A549 (cell line): ENCODE measurements at regions not wholly inside any gene's neighbourhood (a gene's known extent, or its start where the extent isn't known, plus 50 kb on each side); places are given as distances from the start of the nearest gene placed in this dataset.

Experiments
- ATAC-seq, 2 experiments: fragments of 200-7000 bp in 1 of 2; fragments of >200 bp in 1 of 2; cut with Nextera tagmentation in 1 of 2; cut with Tn5 transposase in 1 of 2; 3 replicates each; pipeline versions ENCODE4 v1.8.0 to v1.9.1; 2018 to 2020; ENCODE audit warnings: mild to moderate bottlenecking in 1 of 2, moderate library complexity in 1 of 2
- CTCF ChIA-PET: fragments of 300-600 bp; sonication (Branson Sonifier 250); formaldehyde crosslinking; extraction: SDS; loops from one replicate; lab custom pipeline; 2021; ENCODE audit warnings: antibody characterized with exemption, inconsistent platforms; lab: Yijun Ruan, JAX
- POLR2A ChIA-PET: fragments of 350-600 bp; formaldehyde crosslinking; extraction: SDS; loops from one replicate; lab custom pipeline; 2021; ENCODE audit warnings: antibody characterized with exemption, inconsistent platforms; lab: Yijun Ruan, JAX
- DNase-seq, 2 experiments: peaks; one replicate each; pipeline versions ENCODE4 v3.0.0 to v3.0.0-alpha.2; 2011 to 2016; ENCODE audit warnings: low read depth in 1 of 2, low spot score in 1 of 2
- FAIRE-seq: peaks from 2 replicates; lab custom pipeline; 2011; peaks lifted over from hg19 to GRCh38; lab: Jason Lieb, UNC
- H3K27ac ChIP-seq, 2 experiments: fragments of >200 bp; sonication (Bioruptor Twin); formaldehyde crosslinking; 3 replicates each; pipeline ENCODE4 v1.5.1; 2016 to 2017
- H3K4me1 ChIP-seq: fragments of >200 bp; sonication (Bioruptor Twin); formaldehyde crosslinking; 3 replicates; pipeline ENCODE4 v1.6.1; 2016
- H3K4me2 ChIP-seq: fragments of >200 bp; sonication (Bioruptor Twin); formaldehyde crosslinking; 3 replicates; pipeline ENCODE4 v1.6.1; 2016
- H3K4me3 ChIP-seq: fragments of >200 bp; sonication (Bioruptor Twin); formaldehyde crosslinking; 3 replicates; pipeline ENCODE4 v1.5.1; 2016
- H3K9me3 ChIP-seq: fragments of >200 bp; sonication (Bioruptor Twin); formaldehyde crosslinking; 3 replicates; pipeline ENCODE4 v1.6.1; 2016
- CBX8 ChIP-seq: fragments of 200-600 bp; sonication (generic); IDR thresholded peaks from 2 replicates; pipeline ENCODE4 v1.6.1; 2016
- CHD2 ChIP-seq: fragments of 150-350 bp; IDR thresholded peaks from 2 replicates; pipeline ENCODE4 v1.6.1; 2014; ENCODE audit warnings: low read length; ENCODE audit not compliant: partially characterized antibody
- CHD4 ChIP-seq: fragments of 200-600 bp; sonication (generic); IDR thresholded peaks from 2 replicates; pipeline ENCODE4 v1.6.1; 2016; ENCODE audit warnings: antibody characterized with exemption, mild to moderate bottlenecking, borderline replicate concordance
- EHF ChIP-seq: fragments of 250-450 bp; sonication (Bioruptor Pico); IDR thresholded peaks from 2 replicates; pipeline ENCODE4 v1.5.0; 2020; ENCODE audit warnings: mild to moderate bottlenecking
- ESRRA ChIP-seq: fragments of 150-350 bp; IDR thresholded peaks from 2 replicates; pipeline ENCODE4 v1.6.1; 2014; ENCODE audit warnings: mild to moderate bottlenecking, low read length, borderline replicate concordance
- FOSL2 ChIP-seq, 2 experiments: fragments of 450-650 bp in 1 of 2; fragments of >200 bp in 1 of 2; sonication (Bioruptor Twin) in 1 of 2; formaldehyde crosslinking; IDR thresholded peaks; 2 replicates each; pipeline versions ENCODE4 v1.5.0 to v1.6.1; 2016 to 2020; ENCODE audit warnings: mild to moderate bottlenecking in 1 of 2, moderate library complexity in 1 of 2
- HDAC2 ChIP-seq: fragments of 200-600 bp; sonication (generic); IDR thresholded peaks from 2 replicates; pipeline ENCODE4 v1.6.1; 2016
- HEYL ChIP-seq: fragments of 250-450 bp; sonication (Bioruptor Pico); IDR thresholded peaks from 2 replicates; pipeline ENCODE4 v1.8.0; 2021; ENCODE audit warnings: mild to moderate bottlenecking, moderate library complexity
- HOXB13 ChIP-seq: fragments of 250-450 bp; sonication (Bioruptor Pico); IDR thresholded peaks from 2 replicates; pipeline ENCODE4 v1.5.0; 2020; ENCODE audit warnings: low read depth, mild to moderate bottlenecking, moderate library complexity
- JUN ChIP-seq, 2 experiments: fragments of >200 bp; sonication (Bioruptor Twin); formaldehyde crosslinking; IDR thresholded peaks; 2 replicates in 1 of 2; 3 replicates in 1 of 2; pipeline ENCODE4 v1.6.1; 2016 to 2017
- JUNB ChIP-seq: fragments of >200 bp; sonication (Bioruptor Twin); formaldehyde crosslinking; IDR thresholded peaks from 2 replicates; pipeline ENCODE4 v1.6.1; 2016
- KDM1A ChIP-seq: fragments of 200-600 bp; sonication (generic); IDR thresholded peaks from 2 replicates; pipeline ENCODE4 v1.6.1; 2016; ENCODE audit warnings: low read depth, mild to moderate bottlenecking
- KDM5A ChIP-seq: fragments of 200-600 bp; sonication (generic); IDR thresholded peaks from 2 replicates; pipeline ENCODE4 v1.6.1; 2016; ENCODE audit warnings: antibody characterized with exemption, mild to moderate bottlenecking
- MAFK ChIP-seq: fragments of 450-650 bp; IDR thresholded peaks from 2 replicates; pipeline ENCODE4 v1.6.1; 2014; ENCODE audit not compliant: partially characterized antibody
- MAZ ChIP-seq: fragments of 150-350 bp; IDR thresholded peaks from 2 replicates; pipeline ENCODE4 v1.6.1; 2014; ENCODE audit warnings: antibody characterized with exemption, low read depth, low read length, borderline replicate concordance
- MYC ChIP-seq: IDR thresholded peaks from 2 replicates; pipeline ENCODE4 v1.6.1; 2012; ENCODE audit warnings: mild to moderate bottlenecking, inconsistent platforms, low read length, improper control_type of control experiment, borderline replicate concordance
- NPAS2 ChIP-seq: fragments of 250-450 bp; sonication (Bioruptor Pico); IDR thresholded peaks from 2 replicates; pipeline ENCODE4 v1.8.0; 2022; ENCODE audit warnings: mild to moderate bottlenecking, moderate library complexity, borderline replicate concordance
- POLR2A ChIP-seq: IDR thresholded peaks from 2 replicates; pipeline ENCODE4 v1.6.1; 2012; ENCODE audit warnings: mild to moderate bottlenecking, low read length
- RAD21 ChIP-seq, 2 experiments: fragments of >200 bp in 1 of 2; sonication (Bioruptor Twin) in 1 of 2; formaldehyde crosslinking in 1 of 2; IDR thresholded peaks in 1 of 2; conservative IDR thresholded peaks in 1 of 2; 2 replicates in 1 of 2; 3 replicates in 1 of 2; pipeline ENCODE4 v1.6.1; 2012 to 2018; ENCODE audit warnings: inconsistent platforms in 1 of 2
- RARB ChIP-seq: fragments of 250-450 bp; sonication (Bioruptor Pico); IDR thresholded peaks from 2 replicates; pipeline ENCODE4 v1.8.0; 2021; ENCODE audit warnings: mild to moderate bottlenecking, moderate library complexity
- RCOR1 ChIP-seq: fragments of 150-350 bp; IDR thresholded peaks from 2 replicates; pipeline ENCODE4 v1.6.1; 2014; ENCODE audit warnings: antibody characterized with exemption, low read length, low read depth
- RNF2 ChIP-seq: fragments of 200-600 bp; sonication (generic); IDR thresholded peaks from 2 replicates; pipeline ENCODE4 v1.6.1; 2016; ENCODE audit warnings: low read depth, mild to moderate bottlenecking, antibody characterized with exemption, moderate library complexity, borderline replicate concordance
- SMC3 ChIP-seq: fragments of >200 bp; sonication (Bioruptor Twin); formaldehyde crosslinking; IDR thresholded peaks from 3 replicates; pipeline ENCODE4 v1.6.1; 2018; ENCODE audit warnings: inconsistent platforms
- ZFP36 ChIP-seq: fragments of 450-650 bp; IDR thresholded peaks from 2 replicates; pipeline ENCODE4 v1.6.1; 2014; ENCODE audit warnings: borderline replicate concordance; ENCODE audit not compliant: partially characterized antibody
- whole genome bisulfite sequencing: methylation state at CpG from one replicate; pipeline ENCODE4 v1.1.6; 2017; ENCODE audit errors: missing lambda C conversion rate; 5-methylcytosine and 5-hydroxymethylcytosine counted together
- TF ChIP-seq, protein P1 (sequence below): IDR thresholded peaks from 2 replicates; pipeline ENCODE4 v1.6.1; 2012
- TF ChIP-seq, protein P2 (sequence below): IDR thresholded peaks from 2 replicates; pipeline ENCODE4 v1.6.1; 2012; ENCODE audit warnings: low read depth, borderline replicate concordance
- TF ChIP-seq, protein P3 (sequence below): fragments of 150-350 bp; IDR thresholded peaks from 2 replicates; pipeline ENCODE4 v1.6.1; 2014; ENCODE audit warnings: low read depth, mild to moderate bottlenecking, low read length

DNA sequence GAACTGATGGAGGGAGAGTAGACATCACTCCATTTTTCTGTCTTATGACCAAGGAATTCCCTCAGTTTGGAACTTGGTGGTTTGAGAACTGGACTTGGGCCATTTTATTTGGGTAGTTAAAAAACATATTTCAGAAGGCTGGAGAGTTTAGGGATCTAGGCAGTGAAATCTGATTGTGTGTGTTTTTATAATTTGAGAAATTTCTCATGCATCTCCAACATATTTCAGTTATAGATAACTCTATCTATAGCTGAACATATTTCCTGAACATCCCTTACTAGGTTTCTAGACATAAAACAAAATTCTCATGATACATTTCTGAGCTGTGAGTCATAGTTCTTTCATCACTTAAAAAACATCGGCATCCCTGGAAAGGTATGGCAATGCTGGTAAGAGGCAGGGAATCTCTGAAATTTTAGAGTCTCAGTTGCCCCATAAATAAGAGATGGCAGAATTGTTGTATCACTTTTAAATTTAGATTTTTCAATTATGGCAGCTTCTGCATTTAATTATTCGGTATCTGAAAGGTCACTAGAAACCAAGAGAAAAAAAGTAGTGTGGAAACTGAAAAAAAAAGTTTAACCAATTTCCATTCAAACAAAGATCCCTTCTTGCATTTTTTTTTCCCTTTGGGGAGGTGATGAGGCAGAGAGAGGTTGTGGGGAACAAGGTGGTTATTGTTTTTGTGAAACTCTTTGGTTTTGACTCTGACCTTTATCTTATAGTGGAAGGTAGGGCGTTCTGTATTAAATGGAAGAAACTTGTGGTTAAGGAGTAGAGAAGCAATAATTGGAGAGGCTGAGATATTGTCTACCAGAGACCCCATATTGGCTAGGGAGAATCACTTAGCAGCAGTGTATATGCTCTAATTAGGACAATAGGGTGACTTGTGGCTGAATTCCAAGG, 102.9 kb downstream of the FASLG start:
- H3K9me3 ChIP-seq, result no peaks in the 10 kb centered on the region
- no peak for DNase-seq
- peaks cover 3% of the 10 kb centered on the region; the same call in 1 of the 3 replicates for H3K4me1 ChIP-seq
- POLR2A ChIA-PET, result no interaction called here
- CTCF ChIA-PET, result interaction anchor here (2.4 kb wide), 1 partner anchor 17 kb away, joined by 11 read pairs; no protein-coding TSS in a partner anchor
- FAIRE-seq, result no peak
- WGBS, result 38% methylated on average over 3 of the region's 3 CpGs
- no peak for ATAC-seq
- no peak overlapping the region for H3K4me2 ChIP-seq
- TF ChIP-seq MYC (no peak), FOSL2 (IDR thresholded peaks at IDR 0.05) (no peak), FOSL2 (CRISPR knock-in tag; IDR thresholded peaks at IDR 0.05) (0 out of 2 replicates have a peak, but pooled peaks have one; percentile 26)
- no peak overlapping the region for H3K4me3 ChIP-seq
- H3K27ac ChIP-seq, result no peak overlapping the region; a peak in 1 of 6 replicates

DNA sequence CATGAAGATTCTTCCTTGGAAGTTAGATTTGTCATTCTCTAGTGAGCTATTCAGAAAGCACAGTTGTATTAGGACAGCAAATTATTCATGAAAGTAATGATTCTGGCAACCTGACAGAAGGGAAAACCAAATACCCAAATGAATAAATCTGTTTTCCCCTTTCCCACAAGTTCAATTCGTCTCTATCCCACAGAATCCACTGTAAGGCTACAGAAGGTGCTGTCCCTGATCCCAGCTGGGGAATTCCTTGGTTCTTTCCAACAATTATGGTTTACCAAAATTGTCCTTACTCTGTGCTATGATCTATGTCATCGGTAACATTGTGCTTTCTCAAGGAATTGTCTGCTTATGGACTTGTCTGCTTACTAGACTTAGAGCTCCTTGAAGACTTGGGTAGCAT, 104.2 kb downstream of the FASLG start:
- CTCF ChIA-PET, result interaction anchor here (0.6 to 2.4 kb wide), 2 partner anchors 18 to 439 kb away, joined by 3 to 11 read pairs; no protein-coding TSS in a partner anchor
- POLR2A ChIA-PET, result no interaction called here
- TF ChIP-seq HDAC2, result no peak
- no peak for TF ChIP-seq HOXB13 (CRISPR knock-in tag)
- no peak for TF ChIP-seq RAD21 (conservative IDR thresholded peaks at IDR 0.05 in 1 of 2, IDR thresholded peaks at IDR 0.05 in 1 of 2)
- no peak for TF ChIP-seq CBX8
- no peak for TF ChIP-seq KDM5A
- TF ChIP-seq MAFK, result no peak
- no peak for TF ChIP-seq ESRRA
- TF ChIP-seq MYC, result no peak
- no peak for TF ChIP-seq POLR2A
- TF ChIP-seq RNF2, result no peak
- H3K4me1 ChIP-seq, result peaks cover 3% of the 10 kb centered on the region; the same call in 1 of the 3 replicates
- 46% methylated on average over 2 of the region's 2 CpGs for WGBS
- H3K9me3 ChIP-seq, result no peaks in the 10 kb centered on the region
- no peak for FAIRE-seq
- no peak overlapping the region for H3K4me3 ChIP-seq
- no peak overlapping the region for H3K4me2 ChIP-seq
- no peak for DNase-seq
- ATAC-seq, result no peak
- no peak overlapping the region for H3K27ac ChIP-seq

DNA sequence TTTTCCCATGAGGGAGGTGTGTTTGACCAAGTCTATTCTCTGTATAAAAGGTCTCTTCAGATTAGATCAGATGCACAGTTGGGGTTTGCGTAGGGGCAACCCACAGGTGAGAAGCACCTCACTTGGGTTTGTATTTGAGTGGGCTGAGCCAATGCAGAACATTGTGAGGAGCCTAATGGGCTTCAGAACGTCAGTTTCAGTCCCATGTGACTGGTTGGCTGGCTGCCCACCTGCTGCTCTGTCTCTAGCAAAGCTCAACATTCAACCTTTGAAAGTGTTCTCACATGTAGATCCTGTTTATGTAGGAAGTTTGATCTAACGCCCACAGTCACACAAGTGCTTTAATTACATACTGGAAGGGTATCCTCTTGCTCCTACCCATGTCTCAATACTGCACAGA, 105.5 kb downstream of the FASLG start:
- ATAC-seq (no peak), DNase-seq (no peak), FAIRE-seq (no peak)
- no peak overlapping the region for H3K4me3 ChIP-seq
- peaks cover 3% of the 10 kb centered on the region; the same call in 1 of the 3 replicates for H3K4me1 ChIP-seq
- TF ChIP-seq ZFP36 (no peak), EHF (CRISPR knock-in tag) (no peak), NPAS2 (CRISPR knock-in tag) (no peak), MAFK (no peak), JUNB (no peak), RCOR1 (no peak)
- ChIA-PET POLR2A (no interaction called here), CTCF (interaction anchor here (2.4 kb wide), 1 partner anchor 19 kb away, joined by 11 read pairs; no protein-coding TSS in a partner anchor)
- no peak overlapping the region for H3K4me2 ChIP-seq
- H3K27ac ChIP-seq, result no peak overlapping the region
- no peaks in the 10 kb centered on the region for H3K9me3 ChIP-seq
- 41% methylated on average over 3 of the region's 3 CpGs for WGBS

DNA sequence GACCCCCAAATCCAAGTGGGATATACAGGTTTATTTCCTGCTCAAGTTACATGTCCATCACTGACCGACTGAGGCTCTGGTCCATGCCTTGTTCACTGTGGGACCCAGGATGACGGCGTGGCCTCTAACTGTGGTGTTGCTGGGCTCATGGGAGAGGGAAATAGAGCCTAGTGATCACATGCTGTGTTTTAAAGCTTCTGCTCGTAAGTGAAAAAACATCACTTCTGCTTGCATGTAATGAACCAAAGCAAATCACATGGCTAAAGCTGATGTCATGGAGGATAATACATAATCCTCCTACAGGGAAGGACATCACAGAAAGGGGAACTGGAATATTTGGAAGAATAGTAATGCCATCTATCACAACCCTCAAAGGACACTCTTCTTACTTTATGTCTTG, 107.6 kb downstream of the FASLG start:
- no peak for DNase-seq
- Histone ChIP-seq H3K4me1 (peaks cover 3% of the 10 kb centered on the region; the same call in 1 of the 3 replicates), H3K27ac (no peak overlapping the region), H3K9me3 (no peaks in the 10 kb centered on the region), H3K4me3 (no peak overlapping the region), H3K4me2 (no peak overlapping the region)
- WGBS, result 84% methylated on average over 4 of the region's 4 CpGs
- CTCF ChIA-PET, result interaction anchor here (1.7 to 3.7 kb wide), 4 partner anchors 8 to 436 kb away, joined by 5 to 13 read pairs (median 8); no protein-coding TSS in a partner anchor
- ATAC-seq, result no peak
- POLR2A ChIA-PET, result no interaction called here
- FAIRE-seq, result no peak
- TF ChIP-seq, protein P1, sequence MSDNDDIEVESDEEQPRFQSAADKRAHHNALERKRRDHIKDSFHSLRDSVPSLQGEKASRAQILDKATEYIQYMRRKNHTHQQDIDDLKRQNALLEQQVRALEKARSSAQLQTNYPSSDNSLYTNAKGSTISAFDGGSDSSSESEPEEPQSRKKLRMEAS, result no peak
- TF ChIP-seq MYC, result no peak
- TF ChIP-seq CHD4, result no peak
- TF ChIP-seq JUN (IDR thresholded peaks at IDR 0.05), result no peak
- no peak for TF ChIP-seq HEYL
- no peak for TF ChIP-seq RARB (CRISPR knock-in tag)
- TF ChIP-seq SMC3, result no peak
- no peak for TF ChIP-seq RAD21 (conservative IDR thresholded peaks at IDR 0.05 in 1 of 2, IDR thresholded peaks at IDR 0.05 in 1 of 2)
- no peak for TF ChIP-seq MAZ
- TF ChIP-seq, protein P2, sequence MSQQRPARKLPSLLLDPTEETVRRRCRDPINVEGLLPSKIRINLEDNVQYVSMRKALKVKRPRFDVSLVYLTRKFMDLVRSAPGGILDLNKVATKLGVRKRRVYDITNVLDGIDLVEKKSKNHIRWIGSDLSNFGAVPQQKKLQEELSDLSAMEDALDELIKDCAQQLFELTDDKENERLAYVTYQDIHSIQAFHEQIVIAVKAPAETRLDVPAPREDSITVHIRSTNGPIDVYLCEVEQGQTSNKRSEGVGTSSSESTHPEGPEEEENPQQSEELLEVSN, result no peak
- TF ChIP-seq KDM1A, result no peak
- TF ChIP-seq RCOR1, result no peak
- no peak for TF ChIP-seq POLR2A
- TF ChIP-seq CHD2, result no peak
- TF ChIP-seq, protein P3, sequence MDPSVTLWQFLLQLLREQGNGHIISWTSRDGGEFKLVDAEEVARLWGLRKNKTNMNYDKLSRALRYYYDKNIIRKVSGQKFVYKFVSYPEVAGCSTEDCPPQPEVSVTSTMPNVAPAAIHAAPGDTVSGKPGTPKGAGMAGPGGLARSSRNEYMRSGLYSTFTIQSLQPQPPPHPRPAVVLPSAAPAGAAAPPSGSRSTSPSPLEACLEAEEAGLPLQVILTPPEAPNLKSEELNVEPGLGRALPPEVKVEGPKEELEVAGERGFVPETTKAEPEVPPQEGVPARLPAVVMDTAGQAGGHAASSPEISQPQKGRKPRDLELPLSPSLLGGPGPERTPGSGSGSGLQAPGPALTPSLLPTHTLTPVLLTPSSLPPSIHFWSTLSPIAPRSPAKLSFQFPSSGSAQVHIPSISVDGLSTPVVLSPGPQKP, result no peak
- TF ChIP-seq HOXB13 (CRISPR knock-in tag), result no peak
